ENCODE measurements at regions not wholly inside any gene's neighbourhood (a gene's known extent, or its start where the extent isn't known, plus 50 kb on each side); places are given as distances from the start of the nearest gene placed in this dataset.

DNA sequence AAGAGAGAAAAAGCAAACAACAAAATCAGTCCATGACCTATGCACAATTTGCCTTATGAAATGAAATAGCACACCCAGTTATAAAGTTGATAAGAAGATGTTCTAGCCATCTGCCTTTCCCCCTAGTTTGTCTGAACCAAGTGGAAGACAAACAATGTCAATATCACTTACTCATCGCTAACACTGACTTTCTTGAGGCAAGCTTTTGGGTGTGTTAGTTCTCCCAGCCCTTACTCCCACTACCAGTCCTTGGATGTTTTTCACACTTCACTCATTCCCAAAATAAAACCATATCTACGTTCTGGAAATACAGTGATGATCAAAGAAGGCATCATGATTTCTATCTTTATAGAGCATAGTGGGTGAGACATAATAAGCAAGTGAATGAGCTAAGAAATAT lies 393.8 kb downstream of the PCDH20 start:
- DNase-seq: no peak

DNA sequence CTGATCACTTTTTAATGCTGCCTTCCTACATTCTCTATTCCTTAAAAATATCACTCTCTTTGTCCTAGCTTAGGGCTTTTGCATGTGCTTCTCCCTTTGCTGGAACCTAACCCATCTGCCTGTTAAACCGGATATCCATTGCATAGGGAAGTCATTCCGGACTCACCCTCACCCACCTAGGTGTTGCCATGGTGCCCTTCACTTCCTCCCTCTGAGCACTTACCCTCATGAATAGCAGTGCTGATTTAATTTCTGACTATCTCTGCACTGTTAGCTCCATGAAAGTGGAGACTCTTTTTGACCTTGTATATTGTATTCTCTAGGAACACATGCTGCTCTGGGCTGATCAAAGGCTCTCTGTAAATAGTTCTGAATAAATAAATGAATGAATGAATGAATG lies 401.9 kb downstream of the PCDH20 start:
- no peak for DNase-seq

DNA sequence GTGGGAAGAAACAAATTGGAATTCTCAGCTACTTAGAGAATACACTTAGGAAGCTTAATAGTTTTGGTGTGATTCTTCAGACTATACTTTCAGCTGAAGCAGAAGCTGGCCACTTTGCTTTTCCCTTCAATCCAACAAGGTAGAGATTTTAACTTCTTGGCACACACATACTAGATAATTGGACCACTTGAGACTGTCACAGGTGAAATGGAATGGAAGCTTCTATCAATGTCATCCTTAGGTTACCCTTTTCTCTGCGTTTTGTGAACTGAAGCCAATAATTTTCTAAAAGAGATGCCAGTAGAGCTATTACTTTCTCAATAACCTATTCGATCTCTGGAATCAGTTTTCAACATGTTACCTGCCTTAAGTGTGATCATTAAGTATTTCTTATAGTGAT lies 405.3 kb downstream of the PCDH20 start:
- DNase-seq: no peak

- no peak for DNase-seq
Measured at GRCh38 chr13:61002686-61003085, 413.0 kb downstream of the PCDH20 start.

- DNase-seq: peak in 1 of 5 experiments; percentile 4
Measured at GRCh38 chr13:60990032-60990733, 425.5 kb downstream of the PCDH20 start.

DNA sequence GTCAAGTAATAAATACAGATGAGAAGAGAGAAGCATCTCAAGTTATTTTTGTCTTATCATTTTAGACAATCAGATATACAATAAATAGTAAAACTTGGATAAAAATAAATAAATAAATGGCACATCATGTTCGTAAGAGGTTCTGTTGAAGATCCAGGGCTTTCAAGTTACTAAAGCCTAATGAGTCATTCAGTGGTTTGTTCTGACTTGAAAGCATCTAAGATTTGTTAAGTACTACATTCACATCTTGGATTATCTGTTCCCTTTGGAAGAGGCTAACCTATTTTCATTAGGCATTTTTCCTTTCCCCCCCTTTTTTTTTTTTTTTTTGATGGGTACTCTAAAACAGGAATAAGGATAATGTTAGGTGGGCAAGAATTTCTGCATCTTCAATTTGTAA lies 429.3 kb downstream of the PCDH20 start:
- DNase-seq: no peak

DNA sequence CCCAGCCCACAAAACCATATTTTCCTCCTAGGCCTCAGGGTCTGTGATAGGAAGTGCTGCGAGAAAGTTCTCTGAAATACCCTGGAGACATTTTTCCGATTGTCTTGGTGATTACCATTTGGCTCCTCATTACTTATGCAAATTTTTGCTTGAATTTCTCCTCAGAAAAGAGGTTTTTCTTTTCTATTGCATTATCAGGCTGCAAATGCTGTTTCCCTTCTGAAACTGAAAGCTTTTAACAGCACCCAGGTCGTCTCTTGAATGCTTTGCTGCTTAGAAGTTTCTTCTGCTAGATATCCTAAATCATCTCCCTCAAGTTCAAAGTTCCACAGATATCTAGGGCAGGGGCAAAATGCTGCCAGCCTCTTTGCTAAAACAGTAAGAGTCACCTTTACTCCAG lies 434.2 kb downstream of the PCDH20 start:
- no peak for DNase-seq

GRCh38 chr13:60976367-60976766 lies 439.3 kb downstream of the PCDH20 start:
- no peak for DNase-seq

- DNase-seq: no peak
Measured at GRCh38 chr13:60974296-60974695, 441.4 kb downstream of the PCDH20 start.

- DNase-seq: no peak
Measured at GRCh38 chr13:60973529-60973928, 442.1 kb downstream of the PCDH20 start.

- no peak for DNase-seq
Measured at GRCh38 chr13:60970736-60971135, 444.9 kb downstream of the PCDH20 start.

GRCh38 chr13:60969656-60970055 lies 446.0 kb downstream of the PCDH20 start:
- DNase-seq: no peak

GRCh38 chr13:60959427-60959826 lies 456.2 kb downstream of the PCDH20 start:
- DNase-seq: no peak

- DNase-seq: no peak
Measured at GRCh38 chr13:60957816-60958215, 457.8 kb downstream of the PCDH20 start.

GRCh38 chr13:60945396-60945795 lies 470.3 kb downstream of the PCDH20 start:
- DNase-seq: no peak

- no peak for DNase-seq
Measured at GRCh38 chr13:60944863-60945262, 470.8 kb downstream of the PCDH20 start.

- no peak for DNase-seq
Measured at GRCh38 chr13:60944016-60944415, 471.6 kb downstream of the PCDH20 start.

- DNase-seq: no peak
Measured at GRCh38 chr13:60936281-60936680, 479.4 kb downstream of the PCDH20 start.

GRCh38 chr13:60933638-60934037 lies 482.0 kb downstream of the PCDH20 start:
- no peak for DNase-seq

DNA sequence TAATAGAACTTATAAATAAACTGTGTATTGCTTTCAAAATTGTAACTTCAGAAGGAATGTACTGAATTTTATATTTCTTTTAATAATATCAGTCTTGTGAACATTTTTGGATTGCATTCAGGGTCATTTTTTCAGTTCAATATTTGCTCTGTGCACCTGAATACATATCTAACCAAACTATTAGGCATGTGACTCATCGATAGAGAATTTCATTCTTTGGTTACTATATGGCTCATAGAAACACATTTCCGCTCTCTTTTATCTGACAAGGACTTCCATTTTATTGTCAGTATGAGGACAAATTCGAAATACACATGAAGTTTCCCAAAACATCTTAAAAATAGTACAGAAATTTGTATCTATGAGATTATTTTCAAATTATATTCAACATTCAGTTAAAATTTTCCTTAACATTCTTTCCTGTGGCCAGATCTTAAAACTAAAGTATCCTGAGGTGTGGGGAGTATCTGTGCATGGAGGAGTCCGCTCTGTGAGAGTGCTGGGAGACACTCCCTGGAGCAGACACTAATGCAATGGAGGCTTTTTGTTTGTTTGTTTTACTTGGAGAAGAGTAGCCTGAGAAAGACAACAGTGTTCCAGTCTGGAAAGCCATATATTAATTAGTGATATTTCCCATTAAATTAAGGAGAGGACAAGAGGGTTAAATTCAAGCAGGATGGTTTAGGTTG lies 483.6 kb downstream of the PCDH20 start:
- DNase-seq: no peak

- DNase-seq: no peak
Measured at GRCh38 chr13:60925686-60926085, 490.0 kb downstream of the PCDH20 start.

DNA sequence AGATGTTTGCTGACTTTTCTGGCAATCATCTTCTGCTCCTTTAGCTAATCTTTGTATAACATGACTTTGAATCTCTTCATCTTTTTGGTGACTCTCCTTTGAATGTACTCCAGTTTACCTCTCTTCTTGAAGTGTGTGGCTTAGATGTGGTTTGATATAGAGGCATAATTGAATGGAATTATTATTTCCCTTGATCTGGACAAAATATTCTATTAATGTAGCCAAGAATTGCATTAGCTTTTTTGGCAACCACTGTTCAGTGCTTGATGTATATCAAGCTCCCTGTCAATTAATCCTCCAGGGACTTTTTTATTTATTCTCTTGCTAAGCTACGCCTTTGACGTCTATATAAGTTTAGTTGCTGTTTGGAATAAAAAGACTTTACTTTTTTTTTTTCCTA lies 490.8 kb downstream of the PCDH20 start:
- DNase-seq: no peak

DNA sequence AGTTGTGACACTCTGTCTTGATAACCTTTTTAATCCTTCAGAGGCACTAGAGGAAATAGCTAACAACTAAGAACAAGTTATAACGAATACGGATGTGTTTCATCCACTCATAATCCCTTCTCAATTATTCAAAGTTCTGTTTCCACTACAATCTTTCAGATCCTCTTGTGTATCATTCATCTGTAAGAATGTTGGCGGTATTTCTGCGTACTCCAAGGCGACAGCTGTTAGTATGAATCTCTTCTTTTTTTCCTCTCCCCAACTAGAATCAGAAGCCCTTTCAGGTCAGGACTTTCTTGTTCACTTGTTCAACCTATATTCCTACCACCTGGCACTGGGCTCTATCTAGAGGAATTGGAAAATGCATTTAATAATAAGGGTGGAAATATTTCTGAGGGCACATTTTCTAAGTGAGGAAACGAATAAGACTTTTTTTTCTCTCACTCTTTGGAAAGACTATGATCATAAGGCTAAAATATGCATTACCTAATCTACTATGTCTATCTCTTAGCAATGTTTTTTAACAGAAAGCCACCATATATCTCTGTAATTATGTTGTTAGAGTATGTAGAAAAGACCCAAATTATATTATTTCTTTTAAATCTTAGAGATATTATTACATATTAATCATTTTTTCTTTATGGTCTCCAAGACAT lies 492.9 kb downstream of the PCDH20 start:
- no peak for DNase-seq

- no peak for DNase-seq
Measured at GRCh38 chr13:60893801-60894200, 496.8 kb downstream of the TDRD3 start.

Measured in T-helper 2 cell (primary cell).